Adipocyte (in vitro differentiated cells): ENCODE measurements at regions not wholly inside any gene's neighbourhood (a gene's known extent, or its start where the extent isn't known, plus 50 kb on each side); places are given as distances from the start of the nearest gene placed in this dataset.

Experiments used
- DNase-seq: peaks from one replicate; pipeline ENCODE4 v3.0.0-alpha.2; 2015; ENCODE audit warnings: low read depth
- H3K27me3 ChIP-seq: replicated peaks from 2 replicates; pipeline ENCODE4 v1.7.0; 2013; ENCODE audit warnings: mild to moderate bottlenecking, low read length, moderate library complexity; ENCODE audit not compliant: control insufficient read depth, insufficient read depth
- H3K36me3 ChIP-seq: 2 replicates; pipeline ENCODE4 v1.7.0; 2013; ENCODE audit warnings: low read length, mild to moderate bottlenecking, moderate library complexity; ENCODE audit not compliant: control insufficient read depth, insufficient read depth, severe bottlenecking
- H3K4me1 ChIP-seq: 2 replicates; pipeline ENCODE4 v1.7.0; 2013; ENCODE audit warnings: mild to moderate bottlenecking, low read length, moderate library complexity; ENCODE audit not compliant: control insufficient read depth, insufficient read depth
- H3K4me3 ChIP-seq: 2 replicates; pipeline ENCODE4 v1.7.0; 2013; ENCODE audit warnings: mild to moderate bottlenecking, low read length, moderate library complexity
- H3K9ac ChIP-seq: 2 replicates; pipeline ENCODE4 v1.7.0; 2013; ENCODE audit warnings: mild to moderate bottlenecking, low read length, moderate library complexity
- H3K9me3 ChIP-seq: 2 replicates; pipeline ENCODE4 v1.7.0; 2013; ENCODE audit warnings: mild to moderate bottlenecking, low read length, moderate library complexity; ENCODE audit not compliant: control insufficient read depth

GRCh38 chr4:188903986-188904385 lies 764.7 kb downstream of the TRIML1 start:
- no peak for DNase-seq
- no peak overlapping the region for H3K9ac ChIP-seq
- no peaks in the 10 kb centered on the region for H3K4me1 ChIP-seq
- H3K9me3 ChIP-seq: no peaks in the 10 kb centered on the region
- H3K27me3 ChIP-seq: no peaks in the 10 kb centered on the region
- no peak overlapping the region for H3K4me3 ChIP-seq
- no peaks in the 10 kb centered on the region for H3K36me3 ChIP-seq

GRCh38 chr4:188904617-188905016 lies 765.4 kb downstream of the TRIML1 start:
- Histone ChIP-seq H3K27me3 (no peaks in the 10 kb centered on the region), H3K9ac (no peak overlapping the region)
- DNase-seq: no peak

GRCh38 chr4:188905248-188905647 lies 766.0 kb downstream of the TRIML1 start:
- Histone ChIP-seq H3K36me3 (no peaks in the 10 kb centered on the region), H3K9me3 (no peaks in the 10 kb centered on the region), H3K4me3 (no peak overlapping the region), H3K4me1 (no peaks in the 10 kb centered on the region), H3K27me3 (no peaks in the 10 kb centered on the region), H3K9ac (no peak overlapping the region)
- DNase-seq: no peak

More at GRCh38 chr4:188904617-188905016, 765.4 kb downstream of the TRIML1 start:
- H3K9me3 ChIP-seq: no peaks in the 10 kb centered on the region
- H3K4me1 ChIP-seq: no peaks in the 10 kb centered on the region
- H3K36me3 ChIP-seq: no peaks in the 10 kb centered on the region
- H3K4me3 ChIP-seq: no peak overlapping the region

- H3K36me3 ChIP-seq: no peaks in the 10 kb centered on the region
- no peaks in the 10 kb centered on the region for H3K9me3 ChIP-seq
- no peak overlapping the region for H3K4me3 ChIP-seq
- H3K27me3 ChIP-seq: no peaks in the 10 kb centered on the region
- no peak overlapping the region for H3K9ac ChIP-seq
- no peak for DNase-seq
- no peaks in the 10 kb centered on the region for H3K4me1 ChIP-seq
Observed at GRCh38 chr4:188911199-188911598, 772.0 kb downstream of the TRIML1 start.

- no peak overlapping the region for H3K9ac ChIP-seq
- no peak for DNase-seq
- H3K4me3 ChIP-seq: no peak overlapping the region
- no peaks in the 10 kb centered on the region for H3K4me1 ChIP-seq
- no peaks in the 10 kb centered on the region for H3K9me3 ChIP-seq
- no peaks in the 10 kb centered on the region for H3K27me3 ChIP-seq
- H3K36me3 ChIP-seq: no peaks in the 10 kb centered on the region
Observed at GRCh38 chr4:188911707-188912106, 772.5 kb downstream of the TRIML1 start.

- no peaks in the 10 kb centered on the region for H3K27me3 ChIP-seq
- no peaks in the 10 kb centered on the region for H3K36me3 ChIP-seq
- DNase-seq: no peak
- H3K9ac ChIP-seq: no peak overlapping the region
- peaks cover 11% of the 10 kb centered on the region for H3K9me3 ChIP-seq
- no peak overlapping the region for H3K4me3 ChIP-seq
- no peaks in the 10 kb centered on the region for H3K4me1 ChIP-seq
Observed at GRCh38 chr4:188915175-188915574, 775.9 kb downstream of the TRIML1 start.

- H3K4me3 ChIP-seq: no peak overlapping the region
- H3K4me1 ChIP-seq: no peaks in the 10 kb centered on the region
- H3K9ac ChIP-seq: no peak overlapping the region
- H3K36me3 ChIP-seq: no peaks in the 10 kb centered on the region
- peaks cover 11% of the 10 kb centered on the region for H3K9me3 ChIP-seq
- DNase-seq: peak; percentile 36
- H3K27me3 ChIP-seq: no peaks in the 10 kb centered on the region
Observed at GRCh38 chr4:188918787-188919186, 779.5 kb downstream of the TRIML1 start.

GRCh38 chr4:188930822-188931221 lies 791.6 kb downstream of the TRIML1 start:
- DNase-seq: no peak
- H3K9me3 ChIP-seq: peaks cover 24% of the 10 kb centered on the region
- no peaks in the 10 kb centered on the region for H3K36me3 ChIP-seq
- H3K9ac ChIP-seq: no peak overlapping the region
- H3K4me1 ChIP-seq: peaks cover 13% of the 10 kb centered on the region
- H3K4me3 ChIP-seq: no peak overlapping the region
- no peaks in the 10 kb centered on the region for H3K27me3 ChIP-seq

GRCh38 chr4:188934320-188934962 lies 795.2 kb downstream of the TRIML1 start:
- H3K4me1 ChIP-seq: peaks cover 13% of the 10 kb centered on the region
- DNase-seq: peak; percentile 50
- H3K4me3 ChIP-seq: peak overlapping the region; percentile 14
- H3K9me3 ChIP-seq: peaks cover 23% of the 10 kb centered on the region
- H3K27me3 ChIP-seq: no peaks in the 10 kb centered on the region
- H3K36me3 ChIP-seq: no peaks in the 10 kb centered on the region
- peak overlapping the region; percentile 57 for H3K9ac ChIP-seq

GRCh38 chr4:188941524-188942119 lies 802.4 kb downstream of the TRIML1 start:
- H3K9ac ChIP-seq: no peak overlapping the region

GRCh38 chr4:188942606-188943005 lies 803.4 kb downstream of the TRIML1 start:
- Histone ChIP-seq H3K27me3 (no peaks in the 10 kb centered on the region), H3K9ac (peak overlapping the region; percentile 4), H3K4me3 (no peak overlapping the region), H3K9me3 (no peaks in the 10 kb centered on the region), H3K36me3 (no peaks in the 10 kb centered on the region), H3K4me1 (peaks cover 15% of the 10 kb centered on the region)
- DNase-seq: no peak

More at GRCh38 chr4:188941524-188942119, 802.4 kb downstream of the TRIML1 start:
- no peaks in the 10 kb centered on the region for H3K27me3 ChIP-seq
- DNase-seq: peak; percentile 97
- H3K4me1 ChIP-seq: peaks cover 15% of the 10 kb centered on the region
- no peak overlapping the region for H3K4me3 ChIP-seq
- H3K9me3 ChIP-seq: no peaks in the 10 kb centered on the region
- no peaks in the 10 kb centered on the region for H3K36me3 ChIP-seq
